ENCODE measurements at regions not wholly inside any gene's neighbourhood (a gene's known extent, or its start where the extent isn't known, plus 50 kb on each side); places are given as distances from the start of the nearest gene placed in this dataset.

DNA sequence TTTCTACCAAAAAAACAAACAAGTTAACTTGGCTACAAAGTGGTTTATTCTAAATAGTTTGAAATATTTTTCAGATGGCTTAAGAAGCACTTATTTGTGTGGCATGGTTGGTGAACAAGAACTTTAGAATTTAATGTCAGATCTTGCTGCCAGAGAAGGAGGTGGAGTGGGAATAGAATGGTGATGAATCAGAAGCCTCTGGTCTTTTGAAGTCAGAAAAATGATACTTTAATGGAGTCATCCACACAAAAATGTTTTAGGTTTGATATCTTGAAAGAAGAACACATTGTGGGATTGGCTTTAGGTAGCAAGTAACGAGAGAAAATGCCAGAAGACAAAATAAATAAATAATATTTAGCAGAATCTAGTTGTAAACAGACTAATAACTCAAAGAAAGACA lies 243.1 kb upstream of the FANCL start:
- Histone ChIP-seq H3K9me2 (ENCODE audit: low read depth, low read length) (no peaks in the 10 kb centered on the region), H3K4me2 (ENCODE audit: low read length) (no peak overlapping the region), H3K9ac (ENCODE audit: low read length) (no peak overlapping the region), H3K36me3 (ENCODE audit: insufficient read depth, low read length) (no peaks in the 10 kb centered on the region), H3K9me3 (ENCODE audit: low read length) (0 out of 2 replicates have a peak, but pooled peaks cover 5% of the 10 kb centered on the region), H4K20me1 (ENCODE audit: insufficient read depth, low read length) (no peaks in the 10 kb centered on the region), H2AFZ (ENCODE audit: low read length) (no peak overlapping the region), H3K27me3 (ENCODE audit: insufficient read depth, low read length) (no peaks in the 10 kb centered on the region), H3K27ac (ENCODE audit: low read depth, low read length, poor library complexity, severe bottlenecking) (no peak overlapping the region), H3K4me3 (ENCODE audit: low read depth, low read length, poor library complexity, severe bottlenecking) (no peak overlapping the region), H3F3A (ENCODE audit: insufficient read depth, low read length) (no peaks in the 10 kb centered on the region), H3K79me2 (ENCODE audit: insufficient read depth, low read length) (no peaks in the 10 kb centered on the region), H3K4me1 (ENCODE audit: insufficient read depth, low read length, severe bottlenecking) (no peaks in the 10 kb centered on the region)
- no peak for TF ChIP-seq EZH2 (IDR thresholded peaks at IDR 0.05; ENCODE audit: borderline replicate concordance, low read length)
- TF ChIP-seq, protein P1, sequence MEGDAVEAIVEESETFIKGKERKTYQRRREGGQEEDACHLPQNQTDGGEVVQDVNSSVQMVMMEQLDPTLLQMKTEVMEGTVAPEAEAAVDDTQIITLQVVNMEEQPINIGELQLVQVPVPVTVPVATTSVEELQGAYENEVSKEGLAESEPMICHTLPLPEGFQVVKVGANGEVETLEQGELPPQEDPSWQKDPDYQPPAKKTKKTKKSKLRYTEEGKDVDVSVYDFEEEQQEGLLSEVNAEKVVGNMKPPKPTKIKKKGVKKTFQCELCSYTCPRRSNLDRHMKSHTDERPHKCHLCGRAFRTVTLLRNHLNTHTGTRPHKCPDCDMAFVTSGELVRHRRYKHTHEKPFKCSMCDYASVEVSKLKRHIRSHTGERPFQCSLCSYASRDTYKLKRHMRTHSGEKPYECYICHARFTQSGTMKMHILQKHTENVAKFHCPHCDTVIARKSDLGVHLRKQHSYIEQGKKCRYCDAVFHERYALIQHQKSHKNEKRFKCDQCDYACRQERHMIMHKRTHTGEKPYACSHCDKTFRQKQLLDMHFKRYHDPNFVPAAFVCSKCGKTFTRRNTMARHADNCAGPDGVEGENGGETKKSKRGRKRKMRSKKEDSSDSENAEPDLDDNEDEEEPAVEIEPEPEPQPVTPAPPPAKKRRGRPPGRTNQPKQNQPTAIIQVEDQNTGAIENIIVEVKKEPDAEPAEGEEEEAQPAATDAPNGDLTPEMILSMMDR (IDR thresholded peaks at IDR 0.05; ENCODE audit: low read length): no peak

DNA sequence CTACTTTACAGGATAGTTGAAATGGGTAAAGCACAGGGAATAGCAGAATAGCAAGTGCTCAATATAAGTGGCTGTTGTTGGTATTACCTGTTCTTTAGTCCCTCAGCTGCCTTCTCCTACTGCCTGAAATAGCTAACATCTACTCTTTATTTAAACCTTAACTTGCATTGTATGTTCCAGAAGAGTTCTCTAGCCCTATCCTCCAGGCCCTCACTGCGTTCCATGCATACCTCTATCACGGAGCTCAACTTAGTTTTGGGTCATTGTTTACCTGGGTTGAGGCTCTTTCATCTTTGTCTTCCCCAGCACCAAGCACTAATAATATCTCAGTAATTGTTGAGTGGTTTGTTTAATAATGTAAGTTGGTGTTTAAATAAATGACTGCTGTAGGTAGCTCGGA lies 242.2 kb upstream of the FANCL start:
- TF ChIP-seq, protein P1 (IDR thresholded peaks at IDR 0.05; ENCODE audit: low read length): no peak
- no peak for TF ChIP-seq EZH2 (IDR thresholded peaks at IDR 0.05; ENCODE audit: borderline replicate concordance, low read length)
- Histone ChIP-seq H3K9ac (ENCODE audit: low read length) (no peak overlapping the region), H3K9me2 (ENCODE audit: low read depth, low read length) (no peaks in the 10 kb centered on the region), H3K36me3 (ENCODE audit: insufficient read depth, low read length) (no peaks in the 10 kb centered on the region), H3K27ac (ENCODE audit: low read depth, low read length, poor library complexity, severe bottlenecking) (no peak overlapping the region), H3K79me2 (ENCODE audit: insufficient read depth, low read length) (no peaks in the 10 kb centered on the region), H3F3A (ENCODE audit: insufficient read depth, low read length) (no peaks in the 10 kb centered on the region), H3K27me3 (ENCODE audit: insufficient read depth, low read length) (no peaks in the 10 kb centered on the region), H3K4me2 (ENCODE audit: low read length) (no peak overlapping the region), H3K9me3 (ENCODE audit: low read length) (0 out of 2 replicates have a peak, but pooled peaks cover 5% of the 10 kb centered on the region), H3K4me3 (ENCODE audit: low read depth, low read length, poor library complexity, severe bottlenecking) (no peak overlapping the region), H2AFZ (ENCODE audit: low read length) (no peak overlapping the region), H4K20me1 (ENCODE audit: insufficient read depth, low read length) (no peaks in the 10 kb centered on the region), H3K4me1 (ENCODE audit: insufficient read depth, low read length, severe bottlenecking) (no peaks in the 10 kb centered on the region)

DNA sequence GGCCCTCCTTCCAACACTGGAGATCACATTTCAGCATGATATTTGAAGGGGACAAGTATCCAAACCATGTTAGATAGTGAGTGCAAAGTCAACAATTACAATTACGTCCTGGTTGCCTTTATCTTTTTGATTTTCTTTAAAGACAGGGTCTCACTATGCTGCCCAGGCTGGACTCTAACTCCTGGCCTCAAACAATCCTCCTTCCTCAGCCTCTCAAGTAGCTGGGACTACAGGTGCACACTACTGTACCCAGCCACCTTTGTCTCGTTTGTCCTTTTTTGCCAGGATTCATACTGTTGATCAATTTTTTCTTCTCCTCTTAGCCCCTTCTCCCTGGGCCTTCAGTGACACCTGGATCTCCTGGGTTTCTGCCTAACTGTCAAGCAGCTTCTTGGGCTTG lies 240.5 kb upstream of the FANCL start:
- Histone ChIP-seq H2AFZ (ENCODE audit: low read length) (no peak overlapping the region), H3K27me3 (ENCODE audit: insufficient read depth, low read length) (no peaks in the 10 kb centered on the region), H3K27ac (ENCODE audit: low read depth, low read length, poor library complexity, severe bottlenecking) (no peak overlapping the region), H3K4me1 (ENCODE audit: insufficient read depth, low read length, severe bottlenecking) (no peaks in the 10 kb centered on the region), H3K4me2 (ENCODE audit: low read length) (no peak overlapping the region), H3K79me2 (ENCODE audit: insufficient read depth, low read length) (no peaks in the 10 kb centered on the region), H3K9me2 (ENCODE audit: low read depth, low read length) (no peaks in the 10 kb centered on the region), H3F3A (ENCODE audit: insufficient read depth, low read length) (no peaks in the 10 kb centered on the region), H3K36me3 (ENCODE audit: insufficient read depth, low read length) (no peaks in the 10 kb centered on the region), H3K9me3 (ENCODE audit: low read length) (0 out of 2 replicates have a peak, but pooled peaks cover 1% of the 10 kb centered on the region), H4K20me1 (ENCODE audit: insufficient read depth, low read length) (no peaks in the 10 kb centered on the region), H3K4me3 (ENCODE audit: low read depth, low read length, poor library complexity, severe bottlenecking) (no peak overlapping the region), H3K9ac (ENCODE audit: low read length) (no peak overlapping the region)
- TF ChIP-seq EZH2 (IDR thresholded peaks at IDR 0.05; ENCODE audit: borderline replicate concordance, low read length): no peak
- TF ChIP-seq, protein P1 (IDR thresholded peaks at IDR 0.05; ENCODE audit: low read length): no peak

Data from OCI-LY1 (cell line).